TTC549 (cell line): ENCODE measurements at regions not wholly inside any gene's neighbourhood (a gene's known extent, or its start where the extent isn't known, plus 50 kb on each side); places are given as distances from the start of the nearest gene placed in this dataset.

Experiments
- FAIRE-seq: peaks from 2 replicates; lab custom pipeline; 2012; peaks lifted over from hg19 to GRCh38; lab: Jason Lieb, UNC

DNA sequence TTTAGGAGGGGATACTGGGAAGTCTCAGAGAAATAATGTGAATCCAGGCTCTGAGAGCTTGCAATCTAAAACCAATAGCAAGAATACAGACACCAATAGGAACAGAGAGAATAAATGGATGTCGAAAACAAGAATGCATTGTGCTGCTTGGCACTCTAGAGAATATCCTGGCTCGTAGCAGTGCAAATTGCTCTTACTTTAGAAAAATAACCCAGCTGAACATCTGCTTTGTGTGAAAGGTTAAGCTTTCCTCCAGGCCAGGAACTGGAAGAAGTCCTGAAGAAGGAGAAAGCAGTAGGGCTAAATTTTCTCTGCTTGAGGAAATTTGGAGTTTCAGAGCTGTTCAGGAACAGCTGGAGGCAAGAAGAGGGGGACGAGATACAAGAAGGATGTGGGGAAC lies 382.3 kb downstream of the HHIPL2 start:
- FAIRE-seq, result no peak

DNA sequence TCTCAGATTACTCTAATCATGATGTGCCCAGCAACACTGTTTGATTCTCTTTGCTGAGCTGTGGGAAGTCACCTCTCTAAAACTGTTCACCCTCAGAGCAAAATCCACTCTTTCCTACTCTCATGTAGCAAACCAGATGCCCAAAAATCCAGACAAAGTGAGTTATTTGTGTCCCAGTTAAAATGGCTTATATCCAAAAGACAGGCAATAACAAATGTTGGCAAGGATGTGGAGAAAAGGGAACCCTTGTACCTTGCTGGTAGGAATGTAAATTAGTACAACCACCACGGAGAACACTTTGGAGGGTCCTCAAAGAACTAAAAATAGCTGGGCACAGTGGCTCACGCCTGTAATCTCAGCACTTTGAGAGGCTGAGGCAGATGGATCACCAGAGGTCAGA lies 384.0 kb downstream of the HHIPL2 start:
- FAIRE-seq, result no peak

DNA sequence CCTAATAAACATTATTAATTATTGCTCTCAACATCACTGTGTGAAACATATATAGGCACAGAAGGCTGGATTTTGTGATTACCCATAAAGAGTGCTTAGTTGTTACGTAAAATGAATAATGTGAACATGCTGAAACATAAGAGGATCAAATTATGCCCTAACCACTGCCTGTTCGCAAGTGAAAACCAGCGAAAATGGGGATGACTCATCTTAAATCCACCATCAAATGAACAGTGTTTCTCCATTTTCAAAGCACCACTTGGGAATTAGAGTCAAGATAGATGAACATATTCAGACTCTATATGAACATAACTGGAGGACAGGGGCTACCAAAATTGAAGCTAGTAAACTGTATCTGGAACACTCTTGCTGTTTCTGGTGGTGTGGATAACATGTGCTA lies 386.2 kb downstream of the HHIPL2 start:
- no peak for FAIRE-seq

DNA sequence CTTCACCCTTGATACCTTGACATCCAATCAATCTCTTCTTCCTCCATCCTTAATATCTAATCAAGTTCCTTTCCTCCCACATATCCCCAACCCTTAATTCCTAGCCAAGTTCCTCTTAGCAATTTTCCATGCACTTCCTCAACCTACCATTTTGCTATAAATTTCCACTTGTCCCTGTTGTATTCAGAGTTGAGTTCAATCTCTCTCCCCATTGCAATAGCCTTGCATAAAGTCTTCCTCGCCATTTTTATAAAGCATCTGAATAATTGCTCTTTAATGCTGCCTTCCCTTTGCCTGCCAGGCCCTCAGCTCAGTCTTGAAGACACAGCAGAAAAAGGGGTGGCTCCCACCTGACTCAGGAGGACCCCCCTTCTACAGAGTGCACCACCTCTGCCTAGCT lies 390.3 kb downstream of the HHIPL2 start:
- no peak for FAIRE-seq

DNA sequence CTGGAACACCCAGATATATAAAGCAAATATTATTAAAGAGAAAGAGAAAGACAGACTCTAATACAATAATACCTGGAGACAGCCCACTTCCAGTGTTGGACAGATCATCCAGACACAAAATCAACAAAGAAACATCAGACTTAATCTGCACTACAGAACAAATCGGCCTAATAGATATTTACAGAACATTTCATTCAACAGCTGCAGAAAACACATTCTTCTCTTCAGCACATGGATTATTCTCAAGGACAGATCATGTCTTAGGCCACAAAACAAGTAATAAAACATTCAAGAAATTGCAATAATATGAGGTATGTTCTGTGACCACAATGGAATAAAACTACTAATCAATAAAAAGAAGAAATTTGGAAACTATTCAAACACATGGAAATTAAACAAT lies 398.3 kb upstream of the DUSP10 start:
- peak; percentile 65 for FAIRE-seq

DNA sequence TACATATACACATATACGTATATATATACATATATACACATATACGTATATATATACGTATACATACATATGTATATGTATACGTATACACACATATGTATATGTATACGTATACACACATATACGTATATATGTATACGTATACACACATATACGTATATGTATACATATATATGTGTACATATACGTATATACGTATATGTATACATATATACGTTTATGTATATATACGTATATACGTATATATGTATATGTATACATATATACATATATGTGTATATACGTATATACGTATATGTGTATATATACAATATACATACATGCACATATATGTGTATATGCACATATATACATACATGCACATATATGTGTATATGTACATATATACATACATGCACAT lies 396.2 kb upstream of the DUSP10 start:
- FAIRE-seq, result no peak

DNA sequence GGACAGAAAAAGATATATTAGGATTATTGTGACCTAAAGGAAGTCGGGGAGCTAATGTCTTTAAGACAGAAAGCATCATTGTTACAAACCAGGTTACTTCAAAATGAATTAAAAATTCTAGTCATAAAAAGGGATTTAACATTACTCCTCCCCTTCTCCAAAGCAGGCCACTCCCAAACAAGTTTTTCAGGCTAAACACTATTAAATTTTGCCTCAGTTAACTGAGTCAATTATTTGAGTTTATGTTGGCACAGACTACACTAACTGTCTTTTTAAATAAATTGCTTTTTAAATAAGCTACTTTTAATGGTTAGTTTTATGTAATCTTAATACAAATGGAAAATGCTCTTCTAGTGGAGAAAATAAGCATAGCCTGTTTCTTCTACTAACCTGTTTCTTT lies 395.0 kb upstream of the DUSP10 start:
- FAIRE-seq, result no peak

DNA sequence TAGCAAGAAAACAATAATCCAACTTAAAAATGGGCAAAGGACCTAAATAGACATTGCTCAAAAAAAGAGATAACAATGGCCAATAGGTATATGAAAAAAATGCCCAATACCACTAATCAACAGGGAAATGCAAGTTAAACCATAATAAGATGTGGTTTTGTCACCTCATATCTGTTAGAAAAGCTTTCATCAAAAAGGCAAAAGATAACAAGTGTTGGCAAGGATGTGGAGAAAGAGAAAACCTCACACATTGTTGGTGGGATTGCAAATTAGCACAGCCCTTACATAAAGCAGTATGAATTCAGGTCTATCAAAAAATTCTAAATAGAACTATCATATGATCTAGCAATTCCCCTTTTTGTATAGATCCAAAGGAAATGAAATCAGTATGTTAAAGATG lies 387.2 kb upstream of the DUSP10 start:
- FAIRE-seq, result no peak

DNA sequence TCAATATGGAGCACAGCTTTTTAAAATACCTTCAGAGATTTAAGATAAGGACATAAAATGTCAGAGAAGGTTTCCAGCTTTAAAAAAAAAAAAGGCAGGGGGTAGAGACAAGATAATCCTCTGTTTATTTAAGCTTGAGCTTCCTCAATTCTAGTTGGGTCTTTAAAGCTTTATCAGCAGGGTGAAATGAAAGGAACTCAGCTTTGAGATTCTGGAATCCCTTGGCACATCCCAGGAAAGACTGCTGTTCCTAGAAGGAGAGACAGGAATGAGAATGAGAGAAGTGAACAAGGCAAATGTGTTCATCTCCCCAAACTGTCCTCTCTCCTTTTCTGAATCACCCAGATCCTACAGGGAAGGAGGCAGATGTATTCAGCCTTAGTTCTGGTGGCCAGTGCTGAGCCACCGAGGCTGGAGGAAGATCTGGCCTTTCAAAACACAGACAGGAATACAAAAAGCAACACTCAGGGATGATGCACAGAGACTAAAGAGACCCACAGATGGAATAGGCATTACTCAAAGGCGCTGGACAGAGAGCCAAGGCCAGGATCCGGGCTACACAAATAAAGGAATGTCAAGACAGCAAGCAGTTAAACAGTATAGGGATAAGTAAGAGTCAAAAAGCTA lies 385.8 kb upstream of the DUSP10 start:
- no peak for FAIRE-seq

DNA sequence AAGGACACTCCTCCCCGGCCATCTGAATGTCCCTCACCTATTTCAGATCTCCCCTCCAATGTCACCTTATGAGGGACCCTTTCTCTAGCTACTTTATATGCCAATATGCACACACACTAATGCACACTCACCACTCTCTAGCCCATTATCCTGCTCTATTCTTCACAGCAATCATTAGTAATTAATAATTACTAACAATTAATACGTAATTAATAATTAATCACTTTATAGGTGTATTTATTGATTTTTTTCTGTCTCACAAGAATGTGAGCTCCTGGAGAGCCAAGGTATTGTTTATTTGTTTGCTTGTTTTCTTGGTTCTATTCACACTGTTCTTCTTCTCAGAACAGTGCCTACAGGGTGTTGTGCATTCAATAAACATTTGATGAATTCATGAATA lies 385.2 kb upstream of the DUSP10 start:
- no peak for FAIRE-seq

DNA sequence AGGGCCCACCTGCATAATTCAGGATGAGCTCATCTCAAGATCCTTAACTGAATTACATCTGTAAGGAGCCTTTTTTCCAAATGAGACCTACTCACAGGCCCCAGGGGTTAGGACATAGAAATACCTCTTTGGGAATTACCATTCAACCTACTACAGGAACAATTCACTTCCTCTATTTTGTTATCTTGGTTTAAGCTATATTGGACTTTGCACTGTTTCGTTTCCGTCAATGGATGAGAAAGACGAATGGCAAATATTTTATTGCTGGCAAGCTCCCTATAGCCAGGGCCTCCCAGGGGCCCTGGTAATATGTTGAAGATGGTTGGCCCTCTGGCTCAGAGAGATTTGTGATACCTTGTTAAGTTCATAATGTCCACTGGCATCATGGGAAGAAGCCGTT lies 384.2 kb upstream of the DUSP10 start:
- no peak for FAIRE-seq

DNA sequence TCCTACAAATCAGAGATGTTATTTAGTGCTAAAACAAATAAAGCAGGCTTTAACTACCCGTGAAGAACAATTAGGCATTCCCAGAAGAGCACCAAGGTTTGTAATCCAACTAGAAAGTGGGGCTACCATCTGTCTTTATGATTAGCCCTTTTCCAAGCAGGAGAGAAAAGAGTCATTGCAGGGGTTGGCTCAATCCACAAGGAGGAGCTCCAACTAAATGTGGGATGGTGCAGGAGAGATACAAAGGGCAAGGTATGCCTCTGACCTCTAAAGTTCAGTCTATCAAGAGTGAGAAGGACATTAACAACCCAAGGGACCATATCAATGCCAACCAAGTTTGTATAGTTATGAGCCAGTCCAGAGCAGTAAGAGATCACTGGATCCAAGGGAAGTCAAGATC lies 382.7 kb upstream of the DUSP10 start:
- FAIRE-seq, result no peak

DNA sequence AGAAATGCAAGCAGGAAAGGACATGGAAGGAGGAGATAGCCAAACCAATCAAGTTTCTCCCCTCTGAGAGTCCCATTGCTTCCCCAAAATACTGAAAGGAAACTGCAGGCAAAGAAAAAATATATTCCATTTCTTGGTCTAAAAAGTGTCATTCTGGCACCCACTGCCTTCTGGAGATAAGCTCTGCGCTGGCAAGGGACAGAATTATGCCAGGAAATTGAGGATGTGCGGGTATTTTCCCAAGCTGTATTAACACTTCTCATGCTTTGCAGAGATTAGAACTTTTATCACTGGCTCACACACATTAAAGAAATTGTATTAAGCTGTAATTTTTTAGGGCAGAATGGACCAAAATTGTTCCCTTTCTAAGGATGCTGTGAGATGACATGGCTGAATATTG lies 381.2 kb upstream of the DUSP10 start:
- no peak for FAIRE-seq

DNA sequence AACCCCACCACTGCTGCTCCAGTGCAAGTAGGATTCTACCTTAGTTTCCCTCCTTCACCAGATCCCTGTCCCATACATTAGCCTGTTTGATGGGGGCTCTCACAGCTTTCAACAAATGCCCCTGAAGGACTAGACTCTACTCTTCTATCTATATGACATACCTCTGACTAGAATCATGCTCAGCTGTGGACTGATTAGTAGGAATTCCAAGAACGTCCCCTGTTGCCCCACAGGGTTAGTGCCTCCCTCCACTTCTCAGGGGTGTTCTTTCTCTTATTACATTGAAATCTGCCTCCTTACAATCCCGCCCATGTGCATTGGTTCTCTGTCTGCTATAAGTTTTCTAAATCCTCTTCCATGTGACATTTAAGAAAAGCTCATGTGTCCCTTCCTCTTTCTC lies 375.9 kb upstream of the DUSP10 start:
- FAIRE-seq, result no peak

DNA sequence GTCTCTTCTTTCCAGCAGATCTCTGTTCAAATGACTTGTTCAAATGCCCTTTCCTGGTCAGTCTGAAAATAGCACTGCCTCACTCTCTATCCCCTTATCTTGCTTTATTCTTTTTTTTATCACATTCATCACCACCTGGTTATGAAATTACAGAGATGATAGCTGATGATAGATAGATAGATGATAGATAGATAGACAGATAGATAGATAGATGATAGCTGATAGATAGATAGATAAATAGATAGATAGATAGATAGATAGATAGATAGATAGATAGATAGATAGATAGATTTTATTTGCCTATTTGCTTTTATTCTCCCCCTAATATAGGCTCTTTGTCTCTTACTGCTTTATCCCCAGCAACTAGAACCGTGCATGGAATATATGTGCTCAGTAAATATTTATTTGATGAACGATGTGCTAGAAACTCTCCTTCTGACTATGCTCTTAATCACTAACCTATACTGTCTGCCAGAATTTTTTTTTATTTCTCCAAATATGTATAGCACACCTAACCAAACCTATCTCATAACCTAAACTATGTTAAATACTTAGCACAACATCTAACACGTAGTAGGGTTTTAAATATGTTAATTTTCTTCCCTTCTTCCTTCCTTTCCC lies 372.8 kb upstream of the DUSP10 start:
- FAIRE-seq, result no peak

DNA sequence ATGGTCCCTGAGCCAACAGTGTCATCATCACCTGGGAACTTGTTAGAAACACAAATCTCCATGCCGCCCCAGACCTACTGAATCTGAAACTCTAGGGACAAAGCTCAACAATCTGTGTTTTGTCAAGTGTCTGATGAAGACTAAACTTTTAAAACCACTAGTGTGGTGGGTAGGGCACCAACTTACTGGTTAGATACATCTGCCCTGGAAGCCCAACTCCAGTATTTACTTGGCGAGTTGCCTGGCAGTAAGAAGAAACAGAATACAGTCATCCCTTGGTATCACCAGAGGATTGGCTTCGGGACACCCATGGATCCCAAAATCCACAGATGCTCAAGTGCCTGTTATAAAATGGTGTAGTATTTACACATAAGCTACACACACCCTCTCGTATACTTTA lies 367.9 kb upstream of the DUSP10 start:
- FAIRE-seq, result no peak

DNA sequence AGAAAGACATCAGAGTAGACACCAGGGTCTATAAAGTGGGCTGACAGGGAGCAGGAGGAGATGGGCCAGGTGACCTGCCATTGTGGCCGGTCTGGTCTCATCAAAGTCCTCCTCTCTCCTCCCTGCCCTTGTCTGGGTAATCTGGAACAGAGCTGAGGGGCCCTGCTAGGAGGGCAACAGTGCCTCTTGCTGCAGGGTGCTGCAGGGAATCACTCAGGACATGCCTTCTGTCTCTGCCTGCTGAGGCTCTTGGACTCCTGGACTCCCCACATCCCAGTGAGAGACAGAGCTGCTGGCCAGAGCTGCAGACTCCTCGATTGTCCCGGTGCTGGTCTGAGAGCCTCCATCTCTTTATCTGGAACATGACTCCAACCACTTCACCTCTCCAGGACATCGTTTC lies 366.1 kb upstream of the DUSP10 start:
- FAIRE-seq, result no peak

DNA sequence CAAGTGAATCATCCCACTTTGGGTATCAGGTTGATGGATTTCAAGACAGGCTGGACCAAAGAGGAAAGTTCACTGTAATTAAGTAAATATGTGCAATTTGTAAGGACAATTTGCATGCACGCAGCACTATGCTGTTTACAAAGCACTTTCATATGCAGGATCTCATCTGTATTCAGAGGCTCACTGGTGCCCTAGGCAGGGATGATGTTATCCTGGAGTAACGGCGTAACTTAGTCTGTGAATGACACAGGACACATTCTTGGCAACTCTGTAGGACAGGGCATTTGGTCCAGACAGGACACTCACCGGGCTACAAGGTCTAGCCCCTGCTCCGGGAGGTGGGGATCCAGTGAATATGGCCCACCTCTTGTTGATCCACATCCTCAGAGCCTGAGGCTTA lies 365.4 kb upstream of the DUSP10 start:
- no peak for FAIRE-seq

DNA sequence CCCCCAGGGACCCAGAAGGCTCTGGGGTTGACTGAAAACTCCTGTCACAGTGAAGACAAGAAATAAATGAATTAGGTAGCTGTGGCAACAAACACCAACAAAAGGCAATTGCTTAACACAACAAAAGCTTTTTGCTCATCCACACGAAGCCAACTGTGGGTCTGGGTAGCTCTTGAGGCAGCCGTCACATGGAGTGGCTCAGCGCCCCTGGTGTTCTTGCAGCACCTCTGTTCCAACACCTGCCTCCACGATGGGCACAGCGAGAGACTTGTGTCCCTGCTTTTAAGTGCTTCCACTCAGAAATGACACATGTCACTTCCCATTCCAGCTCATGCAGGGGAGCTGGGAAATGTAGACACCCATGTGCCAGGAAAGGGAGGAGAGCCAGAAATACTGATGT lies 364.5 kb upstream of the DUSP10 start:
- no peak for FAIRE-seq

DNA sequence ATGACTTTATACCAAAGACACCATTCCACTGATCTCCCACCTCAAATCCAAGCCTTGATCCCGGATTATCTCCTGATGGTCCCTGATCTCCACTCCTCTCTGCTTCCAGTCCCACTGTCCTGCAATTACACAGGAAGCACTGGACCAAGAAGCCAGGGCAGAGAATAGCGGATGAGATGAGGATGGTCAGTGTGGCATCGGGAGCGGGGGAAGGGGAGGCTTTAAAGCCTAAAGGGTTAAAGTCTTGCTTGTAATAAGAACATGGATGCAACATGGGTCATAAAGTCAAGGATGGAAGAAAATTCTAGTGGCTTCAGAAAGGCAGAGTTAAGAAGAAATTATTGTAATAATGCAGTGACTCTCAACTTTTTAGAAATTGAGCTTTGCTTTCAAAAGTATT lies 364.0 kb upstream of the DUSP10 start:
- FAIRE-seq, result no peak

DNA sequence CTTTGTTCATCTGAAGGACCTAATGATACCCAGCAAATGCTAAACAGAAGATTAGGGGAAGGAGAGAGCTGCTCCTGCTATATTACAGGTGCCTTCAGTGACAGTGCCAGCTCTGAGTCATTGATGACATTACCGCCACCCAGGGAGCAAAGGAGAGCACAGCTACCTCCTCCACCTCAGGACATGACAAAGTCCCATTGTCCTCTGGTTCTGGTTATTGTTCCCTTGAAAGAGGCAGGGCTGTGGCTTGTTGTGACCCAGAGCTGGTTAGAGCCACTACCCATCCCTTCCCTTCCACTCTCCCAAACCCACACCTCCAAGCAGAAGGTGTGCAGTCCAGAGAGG lies 363.5 kb upstream of the DUSP10 start:
- FAIRE-seq, result no peak

DNA sequence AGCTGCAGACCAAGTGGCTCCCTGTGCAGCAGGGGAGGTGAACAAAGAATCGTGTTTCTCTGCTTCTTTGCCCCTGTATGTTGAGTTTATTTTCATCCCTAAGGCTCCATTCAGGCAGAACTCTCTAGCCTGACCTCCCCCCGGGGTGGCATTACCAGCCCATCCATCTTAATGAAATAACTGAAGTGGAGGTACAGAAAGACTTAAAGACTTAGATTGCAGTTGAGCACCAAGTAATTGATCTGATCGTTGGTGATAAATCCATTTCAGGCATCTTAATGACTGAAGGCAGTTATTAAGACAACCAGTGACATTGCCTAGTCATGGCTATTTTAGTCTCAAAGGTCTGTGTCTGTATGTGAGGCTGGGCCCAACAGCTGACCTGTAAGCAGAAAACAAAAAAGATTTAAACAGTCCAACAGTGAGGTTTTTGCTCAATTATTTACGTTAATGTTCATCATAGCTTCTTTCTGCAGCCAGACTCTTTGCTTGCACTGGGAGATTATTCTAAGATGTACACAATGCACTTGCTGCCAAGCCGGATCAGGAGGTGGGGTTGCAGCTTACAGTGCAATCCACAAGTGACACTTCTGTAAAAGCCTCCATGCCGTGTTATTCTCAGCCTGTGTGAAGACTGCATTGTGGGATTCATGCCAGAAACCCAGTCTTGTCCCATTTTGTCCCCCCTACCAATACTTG lies 363.0 kb upstream of the DUSP10 start:
- FAIRE-seq, result no peak

DNA sequence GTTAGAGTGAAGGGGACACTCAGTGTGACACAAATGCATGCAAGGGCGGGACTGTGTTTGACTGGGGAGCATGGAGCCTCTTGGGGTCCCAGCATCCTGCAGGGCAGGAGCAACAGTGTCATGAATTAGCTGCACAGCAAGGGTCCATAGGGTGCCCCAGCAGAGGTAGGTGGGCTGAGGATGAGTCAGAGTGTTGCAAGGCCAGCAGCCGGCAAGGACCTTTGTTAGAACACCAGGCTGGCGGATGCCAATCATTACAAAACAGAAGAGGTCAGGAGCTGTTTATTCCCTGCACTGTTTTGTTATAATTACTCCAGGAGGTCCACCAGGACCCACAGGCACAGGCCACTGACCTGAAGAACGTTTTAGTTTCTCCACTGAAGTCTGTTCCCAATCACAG lies 362.2 kb upstream of the DUSP10 start:
- no peak for FAIRE-seq

DNA sequence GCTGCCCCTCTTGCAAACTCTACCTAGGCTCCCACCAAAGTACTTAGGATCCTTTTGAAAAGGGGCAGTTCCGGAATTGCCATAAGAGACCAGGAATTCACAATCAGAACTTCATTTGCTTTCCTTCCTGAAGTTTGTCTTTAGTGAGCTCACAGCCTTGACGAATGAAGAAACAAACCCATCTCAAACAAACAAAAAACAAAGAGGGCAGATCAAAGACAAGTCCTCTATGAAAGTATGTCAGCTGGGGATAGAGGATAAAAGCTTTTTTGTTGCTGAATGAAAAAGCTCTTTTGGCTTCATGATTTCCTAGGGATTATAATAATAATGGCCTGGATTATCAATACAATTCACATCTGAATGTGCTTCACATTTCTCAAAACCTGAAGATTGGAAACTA lies 357.9 kb upstream of the DUSP10 start:
- no peak for FAIRE-seq
